Stimulated activated CD8-positive, alpha-beta memory T cell treated with anti-CD3 and anti-CD28 coated beads, Interleukin-2, amount 100 ng/mL, for 48 hours (primary cell): ENCODE measurements at regions not wholly inside any gene's neighbourhood (a gene's known extent, or its start where the extent isn't known, plus 50 kb on each side); places are given as distances from the start of the nearest gene placed in this dataset.

Source experiments
- DNase-seq, 2 donors: peaks; one replicate each; pipeline ENCODE4 v3.0.0-alpha.2; 2020; ENCODE audit warnings: low read depth in 2 of 2

DNA sequence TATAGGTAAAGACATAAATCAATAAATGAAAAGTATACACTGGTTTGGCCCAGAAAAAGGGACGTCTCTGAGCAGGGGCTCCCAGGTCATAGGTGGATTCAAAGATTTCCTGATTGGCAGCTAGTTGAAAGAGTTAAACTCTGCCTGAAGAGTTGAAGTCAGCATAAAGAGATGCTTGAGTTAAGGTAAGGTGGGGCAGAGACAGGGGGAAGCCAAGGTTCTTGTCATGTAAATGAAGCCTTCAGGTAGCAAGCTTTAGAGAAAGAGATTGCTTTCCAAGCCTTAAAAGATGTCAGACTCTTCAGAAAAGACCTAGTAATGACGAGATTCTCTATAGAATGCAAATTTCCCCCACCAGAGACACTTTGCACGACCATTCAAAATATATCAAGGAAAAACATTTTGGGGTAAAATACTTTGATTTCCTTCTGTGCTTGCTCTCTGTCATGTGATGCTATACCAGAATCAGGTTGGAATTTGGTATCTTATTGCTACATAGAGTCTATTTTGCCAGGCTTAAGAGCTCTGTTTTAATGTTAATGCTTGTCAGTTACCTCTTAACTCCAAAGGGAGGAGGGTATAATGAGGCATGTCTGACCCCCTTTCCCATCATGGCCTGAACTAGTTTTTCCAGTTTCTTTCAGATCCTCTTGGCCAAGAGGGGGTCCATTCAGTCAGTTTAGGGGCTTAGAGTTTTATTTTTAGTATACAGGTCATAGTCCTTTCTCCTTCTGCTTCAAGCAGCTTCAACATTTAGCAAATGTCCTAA is 429.6 kb downstream of the ADRA2A start:
- no peak for DNase-seq

DNA sequence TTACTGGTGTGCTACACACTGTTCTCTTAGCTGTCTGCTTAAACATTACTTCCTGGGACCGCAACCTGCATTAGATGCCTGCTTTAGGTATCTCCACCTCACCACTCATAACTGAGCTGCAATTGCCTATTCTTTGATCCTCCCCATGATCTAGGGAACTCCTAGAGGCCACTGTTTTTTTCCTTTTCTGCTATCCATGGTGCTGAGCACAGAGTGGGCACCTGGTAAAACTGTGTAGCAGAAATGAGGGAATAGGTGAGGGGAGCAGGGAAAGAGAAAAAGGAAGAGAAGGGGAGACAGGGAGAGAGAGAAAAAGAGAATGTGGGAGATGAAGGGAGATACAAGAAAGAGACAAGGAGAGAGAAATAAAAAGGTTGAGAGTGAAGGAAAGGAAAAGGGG is 434.9 kb downstream of the ADRA2A start:
- no peak for DNase-seq

DNA sequence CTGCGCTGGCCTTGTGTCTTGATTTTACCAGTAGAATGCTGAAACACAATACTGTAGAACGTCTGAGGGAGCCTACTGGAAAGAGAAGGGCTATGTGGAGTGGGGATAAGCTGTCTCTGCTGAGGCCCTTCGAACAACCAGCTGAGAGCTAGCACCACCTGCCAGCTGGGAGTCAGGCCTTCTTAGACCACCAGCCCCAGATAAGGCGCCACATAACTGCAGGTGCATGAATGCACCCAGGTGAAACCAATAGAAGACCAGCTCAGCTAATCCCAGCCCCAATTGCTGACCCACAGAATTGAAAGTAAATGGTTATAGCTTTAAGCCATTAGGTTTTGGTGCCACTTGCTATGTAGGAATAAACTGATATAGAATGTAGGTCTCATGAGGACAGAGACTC is 438.4 kb downstream of the ADRA2A start:
- no peak for DNase-seq

DNA sequence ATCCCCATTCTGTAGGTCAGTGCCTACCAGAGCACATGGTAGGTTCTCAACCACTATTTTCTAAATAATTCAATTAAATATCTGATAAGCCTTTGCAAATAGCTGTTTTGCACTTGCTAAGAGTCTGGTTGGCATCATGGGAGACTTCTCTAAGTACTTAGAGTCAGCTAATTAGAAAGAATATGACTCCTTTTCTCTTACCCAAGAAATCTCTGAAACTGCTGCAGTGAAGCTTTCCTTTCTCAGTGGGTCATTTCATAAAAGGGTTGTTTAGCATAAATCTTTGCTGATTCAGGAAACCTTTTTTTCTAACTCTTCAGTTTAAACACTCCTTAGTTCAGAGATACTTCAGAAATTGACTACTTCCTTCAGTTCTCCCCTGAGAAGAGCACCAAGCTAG is 438.9 kb downstream of the ADRA2A start:
- DNase-seq, result no peak

DNA sequence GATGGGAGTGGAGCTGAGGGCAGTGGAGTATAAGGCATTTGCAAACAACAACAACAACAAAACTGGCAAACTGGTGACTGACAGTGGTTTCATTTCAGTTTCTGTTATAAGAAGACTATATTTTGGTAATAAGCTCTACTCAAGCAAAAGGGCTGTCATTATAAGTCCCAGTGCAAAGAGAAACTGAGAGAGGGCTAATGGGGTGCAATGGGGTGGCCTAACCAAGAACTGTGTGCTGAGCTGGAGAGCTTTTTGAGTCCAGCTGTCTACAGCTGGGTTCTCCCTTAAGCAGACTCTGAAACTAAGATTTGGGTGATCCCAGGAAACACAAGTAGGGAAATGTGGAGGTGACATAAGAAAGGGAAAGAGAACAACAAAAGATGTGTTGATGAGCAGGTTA is 439.3 kb downstream of the ADRA2A start:
- no peak for DNase-seq

DNA sequence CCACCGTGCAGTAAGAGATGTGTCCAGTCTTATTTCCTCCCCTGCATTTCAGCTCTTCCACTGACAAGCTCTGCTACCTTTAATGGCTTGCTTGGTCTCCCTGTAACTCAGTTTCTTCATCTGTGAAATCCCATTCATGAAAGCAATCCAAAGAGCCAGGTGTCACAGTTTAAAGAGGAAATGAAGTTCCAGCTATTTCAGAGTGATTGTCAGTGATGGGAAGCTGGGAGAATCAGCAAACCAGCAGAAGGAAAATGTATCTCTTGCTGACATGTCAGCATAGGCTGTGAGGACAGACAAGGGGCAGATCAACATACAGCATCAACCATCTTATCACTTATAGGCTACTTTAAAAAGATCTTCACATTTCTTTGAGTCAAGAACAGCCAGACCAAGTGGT is 445.3 kb downstream of the ADRA2A start:
- no peak for DNase-seq

DNA sequence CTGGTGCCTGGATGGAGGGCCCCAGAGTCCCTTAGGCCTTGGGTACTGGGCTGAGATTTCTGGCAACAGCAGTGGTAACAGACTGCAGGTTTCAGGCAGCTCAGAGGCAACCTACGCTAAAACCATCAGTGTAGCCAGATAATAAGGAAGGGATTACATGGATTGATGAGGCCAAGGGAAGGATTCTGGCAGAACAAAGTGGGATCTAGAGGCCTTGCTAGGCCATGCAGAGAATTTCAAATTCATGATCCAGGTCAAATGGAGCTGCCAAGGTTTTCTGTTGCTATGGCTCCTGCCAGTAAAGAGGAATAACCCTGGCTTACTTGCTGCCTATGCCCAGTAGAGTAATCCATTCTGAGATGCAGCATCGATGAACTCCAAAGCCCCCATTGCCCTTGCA is 445.7 kb downstream of the ADRA2A start:
- DNase-seq, result no peak

DNA sequence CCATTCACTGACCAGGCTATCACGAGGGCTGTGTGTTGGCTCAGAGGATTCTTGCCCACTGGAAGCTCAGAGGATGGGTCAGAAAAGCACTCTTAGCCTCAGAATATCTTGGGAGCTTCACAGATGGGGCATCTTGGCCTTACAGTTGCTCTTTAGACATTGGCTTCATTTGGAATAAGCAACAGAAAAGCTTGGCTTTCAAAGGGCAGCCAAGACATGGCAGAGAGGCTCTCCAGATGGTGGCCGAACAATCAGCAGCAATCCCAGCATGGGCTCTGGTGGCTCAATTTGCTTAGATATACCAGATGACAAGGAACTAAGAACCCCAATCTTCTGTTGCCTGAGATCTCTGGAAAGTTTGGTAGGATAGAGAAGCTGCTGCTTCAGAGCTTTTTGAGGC is 446.2 kb downstream of the ADRA2A start:
- DNase-seq, result no peak

DNA sequence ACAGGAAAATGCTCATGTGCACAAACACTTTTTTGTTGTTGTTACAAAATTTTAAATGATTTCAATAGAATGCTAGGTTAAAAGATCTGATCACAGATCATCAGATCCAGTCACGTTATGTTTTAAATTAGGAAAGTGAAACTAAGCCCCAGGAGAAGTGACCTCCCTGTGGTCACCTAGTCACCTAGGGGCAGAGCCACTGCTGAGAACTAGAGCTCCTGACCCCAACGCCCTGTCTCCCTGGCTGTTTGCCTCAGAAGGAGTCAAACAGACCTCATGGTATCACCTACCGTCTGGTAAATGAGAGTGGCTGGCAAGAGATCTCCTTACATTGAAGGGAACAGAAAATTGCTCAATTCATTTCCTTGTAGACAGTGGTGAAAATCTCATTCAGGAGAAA is 447.3 kb downstream of the ADRA2A start:
- no peak for DNase-seq

DNA sequence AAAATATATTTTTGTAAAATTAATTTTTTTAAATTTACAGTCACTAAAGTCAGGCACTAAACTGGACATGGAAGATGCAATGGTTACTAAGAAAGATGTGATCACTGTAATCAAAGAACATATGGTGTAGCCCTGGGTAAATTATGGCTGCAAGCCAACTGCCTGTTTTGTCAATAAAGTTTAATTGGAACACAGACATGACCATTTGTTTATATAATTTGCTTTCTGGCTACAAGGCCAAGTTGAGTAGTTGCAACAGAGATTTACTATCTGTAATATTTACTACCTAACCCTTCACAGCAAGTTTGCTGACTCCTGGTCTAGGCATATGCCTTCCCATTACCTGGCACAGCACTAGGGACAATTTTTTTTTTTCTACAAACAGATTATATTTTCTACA is 448.9 kb downstream of the ADRA2A start:
- DNase-seq, result no peak

DNA sequence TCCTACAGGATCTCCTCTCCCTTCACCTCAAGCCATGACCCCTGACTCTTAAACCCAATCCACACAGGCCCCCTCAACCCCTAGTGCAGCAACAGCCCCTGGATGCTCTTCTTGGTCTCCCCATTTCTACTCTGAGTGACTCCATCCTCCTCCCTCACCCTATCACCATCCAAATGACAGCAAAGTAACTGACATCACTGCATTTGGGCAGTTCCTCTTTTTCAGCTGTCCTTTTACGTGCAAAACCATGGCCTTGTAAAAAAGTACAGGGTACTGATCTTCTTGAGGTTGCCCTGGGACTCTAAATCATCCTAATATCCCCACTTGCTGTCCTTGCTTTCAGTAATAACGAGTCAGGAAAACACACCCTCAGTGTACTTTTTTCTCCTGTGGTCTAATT is 454.9 kb downstream of the ADRA2A start:
- no peak for DNase-seq

DNA sequence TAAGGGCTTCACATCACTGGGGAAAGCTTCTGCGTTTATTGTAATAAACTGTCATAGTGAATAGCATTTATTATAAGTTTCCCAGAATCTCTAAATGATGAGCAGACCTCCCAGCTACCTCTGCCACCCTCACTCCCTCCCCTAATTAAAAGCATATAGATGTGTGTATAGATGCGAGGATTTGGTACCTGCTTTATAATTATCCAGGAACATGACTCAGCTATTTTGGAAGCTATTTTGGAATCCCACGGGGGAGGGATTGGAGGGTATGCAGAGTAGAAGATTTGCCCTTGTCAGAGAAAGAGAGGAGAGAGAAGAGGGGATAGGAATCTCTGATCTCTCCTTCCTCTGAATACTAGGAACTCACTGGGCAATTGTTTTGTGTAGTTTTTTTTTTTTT is 455.3 kb downstream of the ADRA2A start:
- no peak for DNase-seq

DNA sequence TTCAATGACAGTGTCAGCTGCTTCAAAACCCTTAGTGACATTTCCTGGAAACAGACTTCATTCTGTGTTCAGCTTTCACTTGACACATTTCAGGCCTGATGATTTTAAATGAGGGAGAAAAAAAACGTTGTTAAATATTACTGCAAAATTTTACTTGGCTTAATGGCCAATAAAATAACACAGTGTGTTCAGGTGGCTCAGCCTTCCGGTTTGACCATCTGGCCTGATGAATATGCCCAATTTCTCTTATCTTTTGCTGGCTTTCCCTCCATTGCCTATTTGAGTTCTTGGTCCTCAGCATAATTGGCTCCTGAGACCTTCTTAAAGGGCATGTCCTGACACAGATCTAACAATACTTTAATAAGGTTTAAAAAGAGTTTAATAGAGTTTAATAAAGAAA is 462.4 kb downstream of the ADRA2A start:
- DNase-seq, result no peak

DNA sequence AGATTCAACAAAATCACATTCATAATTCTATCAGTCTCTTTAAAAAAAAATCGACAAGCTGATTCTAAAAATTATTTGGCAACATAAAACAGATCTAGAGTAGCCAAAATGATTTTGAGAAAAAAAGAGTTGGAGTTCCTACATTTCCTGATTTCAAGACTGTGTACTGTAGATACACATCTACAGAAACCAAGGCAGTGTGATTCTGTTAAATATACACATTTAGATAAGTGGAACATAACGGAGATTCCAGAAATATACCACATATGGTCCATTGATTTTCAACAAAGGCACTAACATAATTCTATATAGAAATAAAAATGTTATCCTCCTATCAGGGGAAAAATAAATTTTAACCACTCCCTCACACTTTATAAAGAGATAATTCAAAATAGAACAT is 467.0 kb downstream of the ADRA2A start:
- no peak for DNase-seq

DNA sequence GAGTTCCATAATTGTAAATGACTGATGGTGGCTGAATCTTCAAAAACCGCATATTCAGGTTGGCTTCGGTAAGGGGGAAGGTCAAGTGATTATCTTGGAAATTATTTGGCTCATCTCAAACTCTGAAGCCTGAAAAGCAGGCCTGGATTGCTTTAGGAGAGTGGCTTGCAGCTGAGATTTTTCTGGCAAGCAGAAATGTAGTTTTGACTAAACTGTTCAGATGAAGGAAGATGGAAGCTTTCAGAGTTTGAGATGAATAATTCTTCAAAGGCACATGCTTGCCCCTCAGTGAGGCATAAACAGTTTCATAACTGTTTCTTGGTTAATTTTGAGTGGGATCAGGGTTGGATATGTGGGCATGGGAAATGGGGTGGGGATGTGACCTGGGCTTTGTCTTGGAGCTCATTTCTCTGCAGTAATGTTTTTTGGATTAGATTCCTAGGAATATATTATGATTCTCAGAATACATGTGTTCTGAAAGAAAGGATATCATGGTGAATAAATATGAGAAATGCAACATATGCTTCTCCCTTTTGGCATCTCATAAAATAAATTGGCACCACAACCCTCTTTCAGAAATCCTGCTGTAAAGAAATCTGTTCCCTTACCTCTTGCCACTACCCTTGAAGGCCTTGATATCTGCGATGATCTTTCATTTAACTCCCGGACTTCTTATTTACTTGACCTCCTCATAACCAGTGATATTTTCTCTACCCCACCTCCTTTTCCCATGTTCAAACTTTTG is 469.2 kb downstream of the ADRA2A start:
- DNase-seq, result no peak

DNA sequence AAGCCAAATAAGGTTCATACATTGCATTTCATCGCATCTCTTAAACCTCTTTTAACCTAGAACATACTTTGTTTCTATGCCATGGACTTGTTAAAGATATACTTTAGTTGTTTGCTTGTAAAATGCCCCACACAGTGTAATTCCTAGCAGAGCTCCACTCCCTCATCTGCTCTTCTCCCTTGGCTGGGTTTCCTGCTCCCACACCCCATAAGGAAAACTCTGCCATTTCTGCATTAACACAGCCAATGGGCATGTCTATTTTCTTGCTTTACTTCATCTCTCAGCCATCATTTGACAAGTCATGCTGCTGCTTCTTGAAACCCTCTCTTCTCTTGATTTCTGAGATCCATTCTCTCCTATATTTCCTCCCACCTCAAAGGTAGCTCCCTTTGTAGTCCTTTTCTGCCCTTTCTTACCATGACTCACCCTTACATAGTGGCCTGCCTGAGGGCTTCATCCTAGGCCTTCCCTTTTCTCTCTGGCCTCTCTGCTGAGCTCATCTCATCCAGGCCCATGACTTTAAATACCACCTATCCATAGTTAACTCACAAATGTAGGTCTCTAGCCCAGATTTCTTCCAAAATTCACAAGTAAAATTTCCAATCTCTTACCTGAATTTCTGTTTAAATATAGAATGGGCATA is 471.4 kb downstream of the ADRA2A start:
- no peak for DNase-seq

DNA sequence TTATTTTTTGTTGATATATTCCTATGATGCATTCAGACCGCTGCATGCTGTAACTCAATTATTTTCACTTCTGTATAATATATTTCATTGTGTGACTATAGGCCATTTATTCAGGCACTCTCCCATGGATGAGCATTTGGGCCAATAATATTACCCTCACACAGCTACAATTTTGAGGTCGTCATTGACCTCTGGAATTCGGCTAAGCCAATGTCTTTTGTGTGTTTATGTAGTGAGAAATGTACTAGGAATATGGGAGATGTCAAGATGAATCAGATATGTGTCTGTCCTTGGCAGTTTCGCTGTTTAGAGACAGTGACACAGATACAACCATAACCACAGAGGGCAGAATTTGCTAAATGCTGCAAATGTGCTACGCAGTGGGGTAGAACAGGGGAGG is 474.2 kb downstream of the ADRA2A start:
- DNase-seq, result no peak

DNA sequence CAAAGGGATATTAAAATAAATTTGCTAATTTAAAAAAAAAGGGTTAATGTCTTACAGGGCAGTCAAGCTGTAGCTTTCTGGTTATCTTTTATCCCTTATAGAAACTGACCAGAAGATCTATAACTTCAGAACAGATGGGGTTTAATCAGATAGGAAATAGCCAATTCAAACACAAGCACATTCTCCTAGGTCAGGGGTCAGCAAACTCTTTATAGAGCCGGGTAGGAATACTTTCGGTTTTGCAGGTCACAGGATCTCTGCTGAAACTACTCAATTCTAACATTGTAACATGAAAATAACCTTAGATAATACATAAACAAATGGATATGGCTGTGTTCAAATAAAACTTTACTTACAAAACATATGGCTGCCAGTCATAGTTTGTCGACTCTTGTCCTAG is 479.8 kb downstream of the ADRA2A start:
- no peak for DNase-seq

DNA sequence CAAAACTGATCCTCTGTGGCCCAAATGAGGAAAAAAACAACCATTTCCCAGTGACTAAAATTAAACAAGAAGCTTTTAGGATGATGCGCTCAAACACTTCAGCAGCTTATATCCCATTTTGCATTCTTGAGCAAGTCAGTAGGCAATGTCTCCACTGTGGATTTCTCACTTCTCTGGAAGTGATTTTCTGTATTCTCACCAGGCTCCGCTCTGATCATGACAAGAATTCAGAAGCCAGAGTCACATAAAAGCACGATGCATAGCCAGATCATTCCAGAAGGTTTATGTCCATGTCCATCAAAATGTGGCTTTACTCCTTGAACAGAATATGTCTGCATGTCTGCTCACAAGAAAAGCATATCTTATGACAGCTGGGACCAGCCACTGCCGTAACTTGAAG is 481.4 kb downstream of the ADRA2A start:
- no peak for DNase-seq

DNA sequence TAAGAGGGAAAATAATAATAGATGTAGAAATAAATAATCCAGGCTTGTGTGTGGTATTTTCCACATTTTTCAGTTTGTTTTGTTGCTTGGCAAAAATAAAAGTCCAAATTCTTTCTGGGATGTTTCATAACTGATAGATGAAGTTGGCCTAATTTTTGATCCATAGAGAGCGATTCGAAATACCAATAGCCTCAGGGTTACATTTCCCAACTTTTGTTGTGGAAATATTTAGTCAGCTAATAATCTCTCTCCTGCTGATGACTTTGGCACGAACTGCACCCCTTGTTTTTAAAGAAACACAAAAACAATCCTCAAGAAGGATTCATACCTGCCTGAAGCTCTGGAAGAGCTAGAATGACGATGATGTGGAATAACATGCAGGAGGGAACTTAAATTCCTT is 483.2 kb downstream of the ADRA2A start:
- DNase-seq, result no peak

DNA sequence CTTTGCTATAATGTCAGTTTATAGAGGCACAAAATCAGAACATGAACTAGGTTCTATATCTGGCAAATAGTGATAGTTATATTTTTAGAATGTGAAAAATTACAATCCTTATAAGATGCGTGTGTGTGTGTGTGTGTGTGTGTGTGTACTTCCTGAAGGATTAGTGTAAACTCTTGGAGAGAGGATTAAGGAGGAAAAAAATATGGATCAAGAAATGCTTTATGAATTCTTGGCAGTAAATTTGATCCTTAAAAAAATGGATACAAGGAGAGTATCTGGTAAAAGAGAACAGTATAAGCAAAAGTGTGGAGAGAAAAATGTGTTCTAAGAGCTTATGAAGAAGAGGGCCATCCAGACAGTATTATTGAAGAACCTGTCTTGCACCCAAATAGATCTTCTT is 484.3 kb downstream of the ADRA2A start:
- DNase-seq, result no peak

DNA sequence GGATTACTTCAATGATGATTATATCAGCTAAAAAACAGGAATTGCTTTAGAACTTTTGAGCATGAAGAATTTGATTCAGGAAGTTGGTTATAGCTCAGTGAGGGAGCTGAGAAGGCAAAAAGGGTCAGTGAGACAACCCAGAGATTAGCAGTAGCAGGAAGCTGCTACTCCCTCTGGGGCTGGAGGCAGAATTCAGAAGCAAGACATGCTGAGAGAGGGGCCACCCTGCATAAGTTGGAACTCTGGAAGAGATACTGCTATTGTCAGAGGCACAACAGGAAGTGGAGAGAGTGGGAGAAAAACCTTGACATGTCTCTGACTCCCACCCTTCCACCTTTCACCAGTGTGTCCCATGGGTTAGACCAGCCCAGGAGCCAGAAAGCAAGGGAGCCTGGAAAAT is 488.7 kb downstream of the ADRA2A start:
- no peak for DNase-seq

DNA sequence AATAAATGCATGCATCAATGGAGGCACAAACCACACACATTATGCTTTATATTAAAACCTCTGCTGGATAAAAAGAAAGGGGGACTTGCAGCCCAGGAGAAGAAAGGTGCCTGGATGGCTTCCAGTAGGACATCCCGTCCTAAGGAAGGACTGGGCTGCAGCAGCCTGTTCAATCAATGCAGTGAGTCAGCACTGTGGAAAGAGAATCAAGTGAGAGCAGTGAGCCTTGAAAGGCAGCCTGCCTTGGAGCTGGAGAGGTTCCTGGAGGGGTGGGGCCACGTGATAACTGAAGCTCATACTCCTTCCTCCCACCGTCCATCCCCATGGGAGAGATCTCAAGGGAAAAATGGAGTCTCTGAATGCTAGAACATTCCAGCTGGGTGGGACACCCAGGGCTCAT is 501.2 kb downstream of the ADRA2A start:
- DNase-seq, result no peak
